ENCODE measurements at regions not wholly inside any gene's neighbourhood (a gene's known extent, or its start where the extent isn't known, plus 50 kb on each side); places are given as distances from the start of the nearest gene placed in this dataset.

DNA sequence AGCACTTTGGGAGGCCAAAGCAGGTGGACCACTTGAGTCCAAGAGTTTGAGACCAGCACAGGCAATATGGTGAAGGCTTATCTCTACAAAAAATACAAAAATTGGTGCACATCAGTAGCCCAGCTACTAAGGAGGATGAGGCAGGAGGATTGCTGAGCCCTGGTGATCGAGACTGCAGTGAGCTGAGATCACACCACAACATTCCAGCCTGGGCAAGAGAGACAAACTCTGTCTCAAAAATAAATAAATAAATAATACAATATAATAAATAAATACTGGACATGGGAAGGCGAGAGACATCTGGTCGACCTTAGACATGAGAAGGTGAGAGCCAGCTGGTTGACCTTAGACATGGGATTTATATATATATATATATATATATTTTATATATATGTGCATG is 119.8 kb upstream of the SLC38A4 start:
- no peak for TF ChIP-seq CTCF (IDR thresholded peaks at IDR 0.05; ENCODE audit: low read depth, low read length)
- no peak overlapping the region for H3K4me3 ChIP-seq (ENCODE audit: low read depth, low read length)
- in situ Hi-C loops (cut with HindIII; ENCODE audit: low sequenced_read_pairs) = no loop called here
- no peak for DNase-seq (ENCODE audit: low read depth, low spot score)

GRCh38 chr12:46946137-46946536 is 120.3 kb upstream of the SLC38A4 start:
- TF ChIP-seq CTCF (IDR thresholded peaks at IDR 0.05; ENCODE audit: low read depth, low read length) = no peak
- no peak for DNase-seq (ENCODE audit: low read depth, low spot score)
- no peak overlapping the region for H3K4me3 ChIP-seq (ENCODE audit: low read depth, low read length)
- in situ Hi-C loops (cut with HindIII; ENCODE audit: low sequenced_read_pairs) = no loop called here

DNA sequence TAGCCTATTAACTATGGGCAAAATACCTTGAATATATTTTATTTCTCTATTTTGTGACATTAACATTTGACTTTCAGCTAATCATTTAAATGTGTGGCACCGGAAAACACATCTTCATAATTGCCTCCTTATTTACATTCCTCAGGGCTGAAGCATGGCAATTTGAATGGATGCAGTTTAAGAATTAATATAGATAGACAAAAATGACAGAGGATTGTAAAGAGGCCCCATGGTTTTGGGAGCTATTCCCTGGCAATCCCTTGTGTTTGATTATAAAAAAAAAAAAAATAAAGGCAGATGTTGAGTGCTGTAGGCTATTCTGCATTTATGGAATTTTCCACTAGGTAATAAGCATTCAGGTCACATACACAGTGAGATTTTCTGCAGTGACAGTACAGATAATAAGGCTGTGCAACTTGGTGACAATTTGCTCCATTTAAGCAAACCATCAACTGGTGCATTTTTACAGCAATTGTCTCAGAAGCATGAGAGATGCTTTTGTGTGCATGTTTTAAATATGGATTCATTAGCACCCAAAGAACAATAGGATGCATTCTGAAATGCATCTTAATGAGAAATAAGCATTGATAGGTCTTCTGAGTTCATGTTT is 123.2 kb upstream of the SLC38A4 start:
- no peak for DNase-seq (ENCODE audit: low read depth, low spot score)
- in situ Hi-C loops (cut with HindIII; ENCODE audit: low sequenced_read_pairs) = no loop called here
- H3K4me3 ChIP-seq (ENCODE audit: low read depth, low read length) = no peak overlapping the region
- TF ChIP-seq CTCF (IDR thresholded peaks at IDR 0.05; ENCODE audit: low read depth, low read length) = no peak

GRCh38 chr12:46950094-46950493 is 124.3 kb upstream of the SLC38A4 start:
- in situ Hi-C loops (cut with HindIII; ENCODE audit: low sequenced_read_pairs) = no loop called here
- TF ChIP-seq CTCF (IDR thresholded peaks at IDR 0.05; ENCODE audit: low read depth, low read length) = no peak
- no peak for DNase-seq (ENCODE audit: low read depth, low spot score)
- H3K4me3 ChIP-seq (ENCODE audit: low read depth, low read length) = no peak overlapping the region

DNA sequence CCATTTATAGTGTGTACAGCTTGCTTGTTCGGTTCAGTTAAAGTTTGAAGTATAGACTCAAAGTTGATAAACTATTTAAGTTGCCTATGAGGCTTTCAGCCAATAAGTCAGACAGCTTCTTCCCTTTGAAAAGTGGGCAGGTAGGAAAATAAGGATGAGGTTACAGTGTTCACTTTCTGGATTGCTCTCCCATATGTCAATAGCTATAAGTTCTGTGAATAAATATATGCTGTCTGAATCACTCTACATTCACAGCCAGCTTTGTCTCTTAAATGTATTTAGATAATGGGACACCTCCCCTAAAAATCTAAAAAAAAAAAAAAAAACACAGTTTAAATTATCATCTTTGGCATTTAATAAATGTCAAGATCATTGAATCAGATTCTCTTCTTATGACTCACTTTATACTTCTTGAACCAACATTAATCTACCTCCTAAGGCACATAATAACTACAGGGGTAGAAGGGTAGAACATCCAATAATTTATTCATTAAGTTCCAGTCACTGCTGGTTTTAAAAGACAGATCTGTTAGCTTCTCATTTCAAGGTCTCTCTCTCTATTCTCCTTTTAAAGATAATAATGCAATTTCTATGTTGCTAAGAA is 126.4 kb upstream of the PCED1B start:
- TF ChIP-seq CTCF (IDR thresholded peaks at IDR 0.05; ENCODE audit: low read depth, low read length) = no peak
- in situ Hi-C loops (cut with HindIII; ENCODE audit: low sequenced_read_pairs) = no loop called here
- no peak for DNase-seq (ENCODE audit: low read depth, low spot score)
- no peak overlapping the region for H3K4me3 ChIP-seq (ENCODE audit: low read depth, low read length)

- no peak for TF ChIP-seq CTCF (IDR thresholded peaks at IDR 0.05; ENCODE audit: low read depth, low read length)
- in situ Hi-C loops (cut with HindIII; ENCODE audit: low sequenced_read_pairs) = no loop called here
- no peak overlapping the region for H3K4me3 ChIP-seq (ENCODE audit: low read depth, low read length)
- no peak for DNase-seq (ENCODE audit: low read depth, low spot score)
Measured at GRCh38 chr12:46956451-46957035, 122.9 kb upstream of the PCED1B start.

All from astrocyte of the spinal cord (primary cell).